SK-N-SH (cell line): ENCODE measurements at regions not wholly inside any gene's neighbourhood (a gene's known extent, or its start where the extent isn't known, plus 50 kb on each side); places are given as distances from the start of the nearest gene placed in this dataset.

ENCODE experiments used
- CTCF ChIA-PET: fragments of 300-600, 350-600 bp; formaldehyde crosslinking; extraction: SDS; loops from one replicate; lab custom pipeline; 2021; lab: Yijun Ruan, JAX
- POLR2A ChIA-PET: fragments of 350-600 bp; sonication (Branson Sonifier 250); formaldehyde crosslinking; extraction: SDS; loops from one replicate; lab custom pipeline; 2020; ENCODE audit warnings: antibody characterized with exemption, inconsistent platforms; lab: Yijun Ruan, JAX
- DNase-seq: peaks from one replicate; pipeline ENCODE4 v3.0.0; 2012
- H2AFZ ChIP-seq: fragments of 200-600 bp; sonication (generic); 2 replicates; pipeline ENCODE4 v1.8.1; 2016; ENCODE audit warnings: antibody characterized with exemption, mild to moderate bottlenecking, low read depth
- H3F3A ChIP-seq: fragments of 200-600 bp; sonication (generic); replicated peaks from 2 replicates; pipeline ENCODE3; 2016; ENCODE audit warnings: antibody characterized with exemption, mild to moderate bottlenecking; ENCODE audit not compliant: insufficient read depth
- H3K27ac ChIP-seq, 2 experiments: fragments of 200-500 bp in 1 of 2; fragments of 200-600 bp in 1 of 2; sonication (Bioruptor generic) in 1 of 2; sonication (generic), shearing (Covaris generic) in 1 of 2; 2 replicates each; pipeline versions ENCODE4 v1.5.1 to v1.6.1; 2014 to 2016; ENCODE audit warnings: low read depth in 2 of 2, inconsistent platforms in 1 of 2, low read length in 1 of 2, mild to moderate bottlenecking in 1 of 2, mixed read lengths in 1 of 2
- H3K27me3 ChIP-seq: fragments of 200-600 bp; sonication (generic), shearing (Covaris generic); 2 replicates; pipeline ENCODE4 v1.6.1; 2016; ENCODE audit warnings: mixed run types; ENCODE audit not compliant: insufficient read depth
- H3K36me3 ChIP-seq, 2 experiments: fragments of 200-500 bp in 1 of 2; fragments of 200-600 bp in 1 of 2; sonication (Bioruptor generic) in 1 of 2; sonication (generic) in 1 of 2; replicated peaks in 1 of 2; 2 replicates each; pipeline versions ENCODE3 to v1.5.1; 2014 to 2016; ENCODE audit warnings: low read length in 1 of 2, mild to moderate bottlenecking in 1 of 2; ENCODE audit not compliant: insufficient read depth in 2 of 2, control insufficient read depth in 1 of 2
- H3K4me1 ChIP-seq, 2 experiments: fragments of 200-500 bp in 1 of 2; fragments of 200-600 bp in 1 of 2; sonication (Bioruptor generic) in 1 of 2; sonication (generic), shearing (Covaris generic) in 1 of 2; 2 replicates each; pipeline versions ENCODE4 v1.5.1 to v1.6.1; 2014 to 2016; ENCODE audit warnings: low read depth in 1 of 2, low read length in 1 of 2, mixed run types in 1 of 2; ENCODE audit not compliant: insufficient read depth in 2 of 2, control insufficient read depth in 1 of 2
- H3K4me2 ChIP-seq: fragments of 200-600 bp; sonication (generic), shearing (Covaris generic); 2 replicates; pipeline ENCODE4 v1.6.1; 2017; ENCODE audit warnings: mixed run types
- H3K4me3 ChIP-seq, 2 experiments: fragments of 200-500 bp in 1 of 2; fragments of 200-600 bp in 1 of 2; sonication (Bioruptor generic) in 1 of 2; sonication (generic), shearing (Covaris generic) in 1 of 2; 2 replicates each; pipeline versions ENCODE4 v1.5.1 to v1.8.1; 2014 to 2016; ENCODE audit warnings: low read depth in 2 of 2, inconsistent platforms in 1 of 2, low read length in 1 of 2, mild to moderate bottlenecking in 1 of 2, mixed read lengths in 1 of 2, moderate library complexity in 1 of 2
- H3K79me2 ChIP-seq: fragments of 200-600 bp; sonication (generic); 2 replicates; pipeline ENCODE4 v1.8.1; 2017; ENCODE audit warnings: mild to moderate bottlenecking; ENCODE audit not compliant: insufficient read depth
- H3K9ac ChIP-seq: fragments of 200-600 bp; sonication (generic); 2 replicates; pipeline ENCODE4 v1.6.1; 2017; ENCODE audit warnings: mixed run types
- H3K9me2 ChIP-seq: fragments of 200-600 bp; sonication (generic); 2 replicates; pipeline ENCODE4 v1.6.1; 2017; ENCODE audit warnings: mixed run types
- H3K9me3 ChIP-seq: fragments of 200-600 bp; sonication (generic); 2 replicates; pipeline ENCODE4 v1.6.1; 2017; ENCODE audit warnings: mixed run types, mild to moderate bottlenecking, moderate library complexity
- H4K20me1 ChIP-seq: fragments of 200-600 bp; sonication (generic); 2 replicates; pipeline ENCODE4 v1.6.1; 2017; ENCODE audit warnings: mild to moderate bottlenecking, mixed run types; ENCODE audit not compliant: insufficient read depth
- FOSL2 ChIP-seq: IDR thresholded peaks from 2 replicates; pipeline ENCODE4 v1.4.0; 2012; ENCODE audit warnings: low read depth, mild to moderate bottlenecking, moderate library complexity, borderline replicate concordance
- MEF2A ChIP-seq: IDR thresholded peaks from 2 replicates; pipeline ENCODE4 v1.4.0; 2012; ENCODE audit warnings: low read depth, borderline replicate concordance
- NFIC ChIP-seq: IDR thresholded peaks from 2 replicates; pipeline ENCODE4 v1.4.0; 2012; ENCODE audit warnings: borderline replicate concordance
- POLR2AphosphoS5 ChIP-seq: IDR thresholded peaks from 2 replicates; pipeline ENCODE4 v1.6.1; 2012; ENCODE audit warnings: low read depth, low read length
- WGBS: methylation state at CpG from one replicate; pipeline ENCODE4 v1.1.6; 2017; ENCODE audit warnings: low lambda C conversion rate; 5-methylcytosine and 5-hydroxymethylcytosine counted together
- TF ChIP-seq, protein P1 (sequence below): IDR thresholded peaks from 2 replicates; pipeline ENCODE4 v1.4.0; 2012; ENCODE audit warnings: low read depth
- TF ChIP-seq, protein P2 (sequence below): IDR thresholded peaks from 2 replicates; pipeline ENCODE4 v1.6.1; 2012; ENCODE audit warnings: mild to moderate bottlenecking, low read depth, low read length, moderate library complexity
- TF ChIP-seq, protein P3 (sequence below): fragments of 150-350 bp; IDR thresholded peaks from 2 replicates; pipeline ENCODE4 v1.6.1; 2016; ENCODE audit warnings: mild to moderate bottlenecking, low read depth, low read length
- TF ChIP-seq, protein P4 (sequence below): IDR thresholded peaks from 2 replicates; pipeline ENCODE4; 2012
- TF ChIP-seq, protein P5 (sequence below): fragments of 200-600 bp; sonication (generic); IDR thresholded peaks from 2 replicates; pipeline ENCODE4 v1.6.1; 2017; ENCODE audit warnings: antibody characterized with exemption, mild to moderate bottlenecking, moderate library complexity

DNA sequence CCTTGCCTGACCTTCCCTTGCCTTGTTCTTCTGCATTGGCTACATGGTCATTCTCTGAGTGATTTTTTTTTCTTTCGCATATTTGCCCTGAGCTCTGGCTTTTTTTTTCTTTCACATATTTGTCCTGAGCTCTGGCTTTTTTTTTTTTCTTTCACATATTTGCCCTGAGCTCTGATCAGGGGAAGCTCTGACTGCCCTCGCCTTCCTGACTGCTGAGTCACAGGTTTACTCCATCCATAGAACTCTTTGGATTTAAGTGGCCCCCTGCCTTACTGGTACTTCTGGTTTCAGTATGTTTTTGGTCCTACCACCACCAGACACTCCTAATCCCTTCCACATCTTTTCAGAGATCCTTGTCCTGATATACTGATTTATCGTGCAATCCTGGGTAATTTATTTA is 201.1 kb downstream of the OGFRL1 start (continued):
- TF ChIP-seq, protein P1, sequence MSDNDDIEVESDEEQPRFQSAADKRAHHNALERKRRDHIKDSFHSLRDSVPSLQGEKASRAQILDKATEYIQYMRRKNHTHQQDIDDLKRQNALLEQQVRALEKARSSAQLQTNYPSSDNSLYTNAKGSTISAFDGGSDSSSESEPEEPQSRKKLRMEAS = peak; percentile 47; the same call in 1 of the 2 replicates

DNA sequence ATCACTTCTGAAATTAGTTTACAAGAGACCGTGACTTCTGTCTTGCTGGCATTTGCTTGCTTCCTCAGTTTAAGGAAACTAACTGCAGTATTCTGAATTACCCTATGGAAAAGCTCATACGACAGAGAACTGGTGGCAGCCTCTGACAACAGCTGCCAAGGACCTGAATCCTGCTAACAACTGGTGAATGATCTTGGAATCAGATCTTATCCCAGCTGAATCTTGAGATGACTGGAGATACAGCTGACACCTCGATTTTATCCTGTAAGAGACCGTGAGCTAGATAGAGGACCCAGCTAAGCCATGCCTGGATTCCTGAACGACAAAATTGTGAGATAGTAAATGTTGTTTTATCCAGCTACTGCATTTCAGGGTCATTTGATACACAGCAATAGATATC is 202.3 kb downstream of the OGFRL1 start:
- Histone ChIP-seq H3K9me3 (no peaks in the 10 kb centered on the region), H3K27ac (peak overlapping the region in 1 of 2 experiments; percentile 81; a peak in 1 of 4 replicates), H3F3A (peaks cover 12% of the 10 kb centered on the region), H3K36me3 (no peaks in the 10 kb centered on the region), H3K4me1 (peaks cover 0 to 6% of the 10 kb centered on the region in 2 experiments; a peak in 2 of 4 replicates), H4K20me1 (no peaks in the 10 kb centered on the region), H3K79me2 (no peaks in the 10 kb centered on the region), H3K9me2 (no peaks in the 10 kb centered on the region), H2AFZ (peak overlapping the region; percentile 33; the same call in 1 of the 2 replicates), H3K4me2 (0 out of 2 replicates have a peak overlapping the region, but pooled peaks have one; percentile 54), H3K4me3 (no peak overlapping the region), H3K27me3 (no peaks in the 10 kb centered on the region)
- POLR2A ChIA-PET = no interaction called here
- CTCF ChIA-PET = no interaction called here
- DNase-seq = no peak
- TF ChIP-seq, protein P2, sequence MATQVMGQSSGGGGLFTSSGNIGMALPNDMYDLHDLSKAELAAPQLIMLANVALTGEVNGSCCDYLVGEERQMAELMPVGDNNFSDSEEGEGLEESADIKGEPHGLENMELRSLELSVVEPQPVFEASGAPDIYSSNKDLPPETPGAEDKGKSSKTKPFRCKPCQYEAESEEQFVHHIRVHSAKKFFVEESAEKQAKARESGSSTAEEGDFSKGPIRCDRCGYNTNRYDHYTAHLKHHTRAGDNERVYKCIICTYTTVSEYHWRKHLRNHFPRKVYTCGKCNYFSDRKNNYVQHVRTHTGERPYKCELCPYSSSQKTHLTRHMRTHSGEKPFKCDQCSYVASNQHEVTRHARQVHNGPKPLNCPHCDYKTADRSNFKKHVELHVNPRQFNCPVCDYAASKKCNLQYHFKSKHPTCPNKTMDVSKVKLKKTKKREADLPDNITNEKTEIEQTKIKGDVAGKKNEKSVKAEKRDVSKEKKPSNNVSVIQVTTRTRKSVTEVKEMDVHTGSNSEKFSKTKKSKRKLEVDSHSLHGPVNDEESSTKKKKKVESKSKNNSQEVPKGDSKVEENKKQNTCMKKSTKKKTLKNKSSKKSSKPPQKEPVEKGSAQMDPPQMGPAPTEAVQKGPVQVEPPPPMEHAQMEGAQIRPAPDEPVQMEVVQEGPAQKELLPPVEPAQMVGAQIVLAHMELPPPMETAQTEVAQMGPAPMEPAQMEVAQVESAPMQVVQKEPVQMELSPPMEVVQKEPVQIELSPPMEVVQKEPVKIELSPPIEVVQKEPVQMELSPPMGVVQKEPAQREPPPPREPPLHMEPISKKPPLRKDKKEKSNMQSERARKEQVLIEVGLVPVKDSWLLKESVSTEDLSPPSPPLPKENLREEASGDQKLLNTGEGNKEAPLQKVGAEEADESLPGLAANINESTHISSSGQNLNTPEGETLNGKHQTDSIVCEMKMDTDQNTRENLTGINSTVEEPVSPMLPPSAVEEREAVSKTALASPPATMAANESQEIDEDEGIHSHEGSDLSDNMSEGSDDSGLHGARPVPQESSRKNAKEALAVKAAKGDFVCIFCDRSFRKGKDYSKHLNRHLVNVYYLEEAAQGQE = no peak
- no peak for TF ChIP-seq POLR2AphosphoS5
- no peak for TF ChIP-seq FOSL2
- TF ChIP-seq, protein P3, sequence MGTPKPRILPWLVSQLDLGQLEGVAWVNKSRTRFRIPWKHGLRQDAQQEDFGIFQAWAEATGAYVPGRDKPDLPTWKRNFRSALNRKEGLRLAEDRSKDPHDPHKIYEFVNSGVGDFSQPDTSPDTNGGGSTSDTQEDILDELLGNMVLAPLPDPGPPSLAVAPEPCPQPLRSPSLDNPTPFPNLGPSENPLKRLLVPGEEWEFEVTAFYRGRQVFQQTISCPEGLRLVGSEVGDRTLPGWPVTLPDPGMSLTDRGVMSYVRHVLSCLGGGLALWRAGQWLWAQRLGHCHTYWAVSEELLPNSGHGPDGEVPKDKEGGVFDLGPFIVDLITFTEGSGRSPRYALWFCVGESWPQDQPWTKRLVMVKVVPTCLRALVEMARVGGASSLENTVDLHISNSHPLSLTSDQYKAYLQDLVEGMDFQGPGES = no peak
- TF ChIP-seq, protein P1 = no peak
- TF ChIP-seq, protein P4, sequence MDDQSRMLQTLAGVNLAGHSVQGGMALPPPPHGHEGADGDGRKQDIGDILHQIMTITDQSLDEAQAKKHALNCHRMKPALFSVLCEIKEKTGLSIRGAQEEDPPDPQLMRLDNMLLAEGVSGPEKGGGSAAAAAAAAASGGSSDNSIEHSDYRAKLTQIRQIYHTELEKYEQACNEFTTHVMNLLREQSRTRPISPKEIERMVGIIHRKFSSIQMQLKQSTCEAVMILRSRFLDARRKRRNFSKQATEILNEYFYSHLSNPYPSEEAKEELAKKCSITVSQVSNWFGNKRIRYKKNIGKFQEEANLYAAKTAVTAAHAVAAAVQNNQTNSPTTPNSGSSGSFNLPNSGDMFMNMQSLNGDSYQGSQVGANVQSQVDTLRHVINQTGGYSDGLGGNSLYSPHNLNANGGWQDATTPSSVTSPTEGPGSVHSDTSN = no peak
- TF ChIP-seq, protein P5, sequence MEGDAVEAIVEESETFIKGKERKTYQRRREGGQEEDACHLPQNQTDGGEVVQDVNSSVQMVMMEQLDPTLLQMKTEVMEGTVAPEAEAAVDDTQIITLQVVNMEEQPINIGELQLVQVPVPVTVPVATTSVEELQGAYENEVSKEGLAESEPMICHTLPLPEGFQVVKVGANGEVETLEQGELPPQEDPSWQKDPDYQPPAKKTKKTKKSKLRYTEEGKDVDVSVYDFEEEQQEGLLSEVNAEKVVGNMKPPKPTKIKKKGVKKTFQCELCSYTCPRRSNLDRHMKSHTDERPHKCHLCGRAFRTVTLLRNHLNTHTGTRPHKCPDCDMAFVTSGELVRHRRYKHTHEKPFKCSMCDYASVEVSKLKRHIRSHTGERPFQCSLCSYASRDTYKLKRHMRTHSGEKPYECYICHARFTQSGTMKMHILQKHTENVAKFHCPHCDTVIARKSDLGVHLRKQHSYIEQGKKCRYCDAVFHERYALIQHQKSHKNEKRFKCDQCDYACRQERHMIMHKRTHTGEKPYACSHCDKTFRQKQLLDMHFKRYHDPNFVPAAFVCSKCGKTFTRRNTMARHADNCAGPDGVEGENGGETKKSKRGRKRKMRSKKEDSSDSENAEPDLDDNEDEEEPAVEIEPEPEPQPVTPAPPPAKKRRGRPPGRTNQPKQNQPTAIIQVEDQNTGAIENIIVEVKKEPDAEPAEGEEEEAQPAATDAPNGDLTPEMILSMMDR = no peak
- TF ChIP-seq MEF2A = no peak
- no peak for TF ChIP-seq NFIC
- TF ChIP-seq, all 33 proteins: peak for 0
- 54% methylated on average over 5 of the region's 5 CpGs for WGBS
- no peak overlapping the region for H3K9ac ChIP-seq
